Amniotic stem cell (primary cell): ENCODE measurements at regions not wholly inside any gene's neighbourhood (a gene's known extent, or its start where the extent isn't known, plus 50 kb on each side); places are given as distances from the start of the nearest gene placed in this dataset.
"Not testable (repeated sequence)": the region's sequence is repeated elsewhere in the genome, so short reads cannot be mapped to it uniquely, and the experiment has no call there.

Source experiments
- DNase-seq: peaks from one replicate; lab custom pipeline; 2025; lab: John Stamatoyannopoulos, UW

DNA sequence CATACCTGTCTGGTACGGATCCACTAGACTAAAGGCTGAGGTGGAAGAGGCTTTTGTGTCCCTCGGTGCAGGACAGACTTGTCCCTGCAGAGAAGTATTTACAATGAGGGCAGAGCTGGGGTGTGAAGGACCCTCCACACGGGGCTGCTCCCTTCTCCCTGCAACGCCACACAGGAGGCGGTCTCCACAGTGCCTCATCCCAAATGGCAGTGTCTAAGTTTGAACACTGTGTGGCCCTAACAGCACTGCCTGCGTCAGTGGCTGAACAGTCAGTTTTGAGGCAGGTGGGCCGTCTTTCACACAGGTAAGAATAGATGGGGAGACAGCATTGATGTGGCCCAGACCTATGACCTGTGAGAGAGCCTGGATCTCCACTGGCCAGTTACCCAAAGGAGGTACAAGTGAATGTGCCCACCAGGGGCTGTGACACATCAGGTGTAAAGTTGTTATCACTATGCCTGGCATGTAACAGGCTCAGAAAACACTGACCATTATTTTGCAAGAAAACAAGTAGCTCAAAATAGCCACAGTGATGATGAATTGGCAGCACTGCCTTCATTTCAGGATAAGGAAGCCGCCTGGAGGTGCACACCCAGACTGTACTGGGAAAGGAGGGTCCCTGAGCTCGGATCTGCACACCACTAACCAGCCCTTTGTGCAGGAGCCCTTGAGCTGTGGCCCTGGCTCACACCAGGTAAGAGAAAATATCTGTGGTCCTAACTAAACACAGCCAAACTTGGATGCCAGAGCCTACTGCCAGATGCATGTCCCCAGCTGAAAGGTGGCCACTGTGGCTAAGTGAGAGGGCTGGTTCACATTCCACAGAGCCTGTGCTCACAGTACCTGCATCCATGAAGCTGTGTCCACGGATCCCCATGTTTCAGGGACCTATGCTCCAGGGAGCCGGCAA is 246.7 kb downstream of the DLL1 start:
- no peak for DNase-seq

DNA sequence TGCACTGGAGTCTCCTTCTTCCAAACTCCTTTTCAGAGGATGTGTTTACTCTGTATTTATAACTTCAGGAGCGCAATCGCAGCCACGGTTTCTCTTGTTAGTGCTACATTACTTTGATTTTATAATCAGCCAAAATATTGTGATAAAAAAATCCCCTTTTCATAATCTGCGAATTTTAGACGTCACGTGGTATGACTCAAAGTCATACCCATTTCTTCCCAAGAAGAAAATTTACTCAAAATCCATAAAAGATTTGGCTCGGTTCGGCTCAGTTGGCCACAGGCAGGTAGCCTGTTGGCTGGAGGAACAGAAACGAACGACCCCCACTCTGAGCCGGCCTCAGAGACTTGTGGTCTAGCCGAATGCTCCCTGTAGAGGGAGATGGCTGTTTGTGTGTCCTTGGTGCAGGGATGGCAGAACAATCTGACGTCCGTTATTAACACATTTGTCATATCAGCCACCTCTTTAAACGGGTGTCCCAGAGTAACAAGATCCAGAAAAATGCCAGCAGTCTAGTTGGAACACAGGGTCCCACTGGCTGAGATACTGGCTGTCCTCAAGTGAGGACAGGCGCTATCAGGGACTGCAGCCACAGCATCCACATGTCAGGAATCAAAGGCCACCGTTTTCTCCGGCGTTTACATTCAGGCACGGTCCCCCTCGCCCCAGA is 247.6 kb downstream of the DLL1 start:
- DNase-seq: no peak

DNA sequence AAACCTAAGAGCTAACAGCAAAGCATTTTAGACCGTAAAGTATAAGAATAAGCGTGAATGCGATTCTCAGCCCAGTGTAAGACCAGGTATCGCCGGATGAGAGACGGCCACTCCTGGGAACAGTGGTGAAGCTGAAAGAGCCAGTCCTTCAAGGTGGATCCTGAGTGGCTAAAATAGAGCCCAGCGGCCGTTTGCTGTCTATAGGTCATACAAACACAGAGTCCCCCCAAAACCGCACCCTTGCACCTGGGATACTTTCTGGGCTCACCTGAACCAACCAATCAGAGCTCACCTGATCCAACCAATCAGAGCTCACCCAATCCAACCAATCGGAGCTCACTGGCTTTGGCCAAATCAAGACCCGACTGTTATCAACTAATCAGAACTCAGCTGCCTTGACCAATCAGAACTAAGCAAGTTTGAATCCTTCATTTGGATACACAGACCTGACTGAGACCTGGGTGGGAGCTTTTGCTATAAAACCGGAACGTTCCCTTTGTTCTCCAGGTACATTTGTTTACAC is 248.2 kb downstream of the DLL1 start:
- DNase-seq: no peak

DNA sequence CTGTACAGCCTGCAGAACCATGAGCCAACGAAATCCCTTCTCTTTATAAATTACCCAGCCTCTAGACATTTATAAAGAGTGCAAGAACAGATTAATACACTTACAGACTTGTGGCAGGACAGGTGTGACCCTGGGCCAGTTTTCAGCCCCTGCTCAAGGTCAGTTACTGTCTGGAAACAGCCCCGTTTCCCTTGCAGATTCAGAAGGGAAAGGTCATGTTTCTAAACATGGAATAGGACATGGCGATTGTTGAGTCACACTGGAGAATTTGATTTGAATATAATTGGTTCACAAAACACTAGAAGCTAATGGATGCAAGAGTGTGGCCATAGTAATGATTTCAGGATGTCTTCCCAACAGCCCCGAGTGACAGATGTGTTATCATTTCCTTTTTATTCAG is 248.8 kb downstream of the DLL1 start:
- DNase-seq: no peak

DNA sequence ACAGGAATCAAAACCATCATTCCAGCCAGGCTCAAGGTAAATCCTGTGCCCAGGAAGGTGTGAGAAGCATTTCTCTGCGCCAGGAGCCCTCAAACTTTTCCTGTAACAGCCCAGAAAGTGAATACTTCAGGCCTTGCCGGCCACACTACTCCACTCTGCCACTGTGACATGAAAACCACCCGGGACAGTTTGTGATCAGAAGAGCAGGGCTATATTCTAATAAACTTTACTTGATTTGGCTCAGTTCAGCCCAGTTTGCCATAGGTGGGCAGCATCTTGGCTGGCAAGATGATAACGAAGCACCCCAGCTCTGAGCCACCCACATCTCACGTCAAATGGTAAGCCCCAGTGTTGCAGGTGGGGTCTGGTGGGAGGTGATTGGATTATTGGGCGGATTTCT is 249.4 kb downstream of the DLL1 start:
- DNase-seq: no peak

DNA sequence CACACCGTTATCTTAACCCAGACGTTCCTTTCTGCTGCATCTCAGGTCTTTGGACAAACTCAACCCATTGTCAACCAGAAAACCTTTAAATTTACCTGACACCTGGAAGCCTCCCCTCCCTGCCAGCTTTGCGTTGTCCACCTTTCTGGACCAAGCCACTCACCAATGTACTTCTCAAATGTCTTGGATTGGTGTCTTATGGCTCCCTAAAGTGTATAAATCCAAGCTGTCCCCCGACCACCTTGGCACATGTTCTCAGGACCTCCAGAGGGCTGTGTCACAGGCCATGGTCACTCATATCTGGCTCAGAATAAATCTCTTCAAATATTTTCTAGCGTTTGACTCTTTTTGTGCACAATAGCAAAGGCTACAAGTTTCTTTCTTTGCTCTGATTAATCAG is 250.0 kb downstream of the DLL1 start:
- no peak for DNase-seq

DNA sequence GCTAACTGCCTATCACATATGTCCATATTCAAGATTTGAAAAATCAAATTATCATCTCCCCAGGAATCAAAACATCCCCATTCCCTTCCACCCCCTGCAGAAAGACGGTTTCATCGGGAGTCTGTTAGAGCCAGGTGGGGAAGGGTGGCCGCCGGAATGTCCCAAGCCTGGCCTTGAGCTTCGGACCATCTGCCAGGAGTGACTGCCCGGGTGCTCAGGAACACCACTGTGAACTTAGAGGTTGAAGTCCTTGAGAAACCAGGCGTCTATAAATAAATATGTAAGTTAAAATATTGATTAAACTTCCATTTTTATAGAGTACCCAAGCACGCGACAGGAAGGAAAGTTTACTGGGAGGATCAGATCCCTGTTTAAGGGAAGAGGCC is 250.8 kb downstream of the DLL1 start:
- DNase-seq: no peak

DNA sequence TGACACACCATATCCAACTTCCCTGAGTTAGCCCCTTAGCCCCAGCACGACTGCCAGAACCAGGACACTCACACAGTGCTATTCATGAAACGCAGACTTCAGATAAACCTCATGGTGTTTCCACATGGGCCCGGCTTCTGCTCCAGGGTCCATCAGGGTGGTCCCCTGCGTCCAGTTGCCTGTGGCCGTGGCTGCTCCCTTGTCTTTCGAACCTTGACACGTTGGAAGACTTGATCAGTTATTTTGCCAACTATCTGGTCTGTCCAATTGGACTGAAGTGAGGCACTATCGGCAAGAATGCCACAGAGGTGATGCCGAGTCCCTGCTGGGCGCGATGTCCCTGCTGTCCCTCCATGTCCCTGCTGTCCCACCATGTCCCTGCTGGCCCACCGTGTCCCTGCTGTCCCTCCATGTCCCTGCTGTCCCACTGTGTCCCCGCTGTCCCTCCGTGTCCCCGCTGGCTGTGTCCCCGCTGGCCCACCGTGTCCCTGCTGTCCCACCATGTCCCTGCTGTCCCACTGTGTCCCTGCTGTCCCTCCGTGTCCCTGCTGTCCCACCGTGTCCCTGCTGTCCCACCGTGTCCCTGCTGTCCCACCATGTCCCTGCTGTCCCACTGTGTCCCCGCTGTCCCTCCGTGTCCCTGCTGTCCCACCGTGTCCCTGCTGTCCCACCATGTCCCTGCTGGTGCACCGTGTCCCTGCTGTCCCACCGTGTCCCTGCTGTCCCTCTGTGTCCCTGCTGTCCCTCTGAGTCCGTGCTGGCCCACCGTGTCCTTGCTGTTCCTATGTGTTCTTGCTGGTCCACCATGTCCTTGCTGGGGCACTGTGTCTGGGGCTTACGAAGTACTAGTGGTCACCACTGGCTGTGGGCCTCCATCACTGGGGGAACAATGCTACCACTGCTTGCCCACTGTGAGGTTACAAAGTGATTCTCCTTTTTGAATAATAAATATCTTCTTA is 251.4 kb downstream of the DLL1 start:
- DNase-seq: no peak

DNA sequence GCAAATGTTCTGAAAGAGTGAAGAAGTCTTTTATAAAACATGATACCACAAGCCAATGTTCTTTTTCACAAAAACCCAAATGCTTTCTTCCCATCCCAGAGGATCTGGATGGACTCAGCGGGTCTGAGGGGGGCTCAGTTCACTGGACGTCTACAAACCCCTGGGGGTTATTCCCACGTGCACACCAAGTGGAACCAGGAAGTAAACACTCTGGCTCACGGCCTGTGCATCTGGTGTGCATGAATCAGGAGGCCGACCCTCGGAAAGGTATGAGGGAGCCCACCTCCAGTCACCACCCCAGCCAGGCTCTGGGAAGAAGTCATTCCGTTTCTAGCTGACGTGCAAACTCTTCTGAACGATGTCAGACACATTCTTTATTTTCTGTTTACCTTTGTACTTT is 252.2 kb downstream of the DLL1 start:
- DNase-seq: no peak

DNA sequence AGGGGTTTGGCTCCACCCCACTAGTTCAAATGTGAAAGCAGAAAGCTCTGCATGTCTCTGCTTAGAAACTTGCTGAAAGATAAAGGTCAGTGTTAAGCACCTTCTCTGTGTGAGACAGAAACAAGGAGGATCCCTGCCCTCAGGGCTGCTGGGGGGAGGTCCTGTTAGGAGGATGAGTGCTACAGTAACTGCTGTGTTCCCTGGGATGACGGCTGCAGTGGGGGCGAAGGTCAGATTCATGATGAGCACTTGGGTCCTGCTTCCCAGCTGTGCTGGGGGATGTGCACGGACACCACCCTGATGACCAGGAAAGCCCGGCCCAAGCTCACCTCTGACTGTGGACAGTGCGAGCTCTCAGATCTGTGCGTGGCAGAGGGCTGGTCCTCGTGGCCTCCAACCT is 252.6 kb downstream of the DLL1 start:
- no peak for DNase-seq

DNA sequence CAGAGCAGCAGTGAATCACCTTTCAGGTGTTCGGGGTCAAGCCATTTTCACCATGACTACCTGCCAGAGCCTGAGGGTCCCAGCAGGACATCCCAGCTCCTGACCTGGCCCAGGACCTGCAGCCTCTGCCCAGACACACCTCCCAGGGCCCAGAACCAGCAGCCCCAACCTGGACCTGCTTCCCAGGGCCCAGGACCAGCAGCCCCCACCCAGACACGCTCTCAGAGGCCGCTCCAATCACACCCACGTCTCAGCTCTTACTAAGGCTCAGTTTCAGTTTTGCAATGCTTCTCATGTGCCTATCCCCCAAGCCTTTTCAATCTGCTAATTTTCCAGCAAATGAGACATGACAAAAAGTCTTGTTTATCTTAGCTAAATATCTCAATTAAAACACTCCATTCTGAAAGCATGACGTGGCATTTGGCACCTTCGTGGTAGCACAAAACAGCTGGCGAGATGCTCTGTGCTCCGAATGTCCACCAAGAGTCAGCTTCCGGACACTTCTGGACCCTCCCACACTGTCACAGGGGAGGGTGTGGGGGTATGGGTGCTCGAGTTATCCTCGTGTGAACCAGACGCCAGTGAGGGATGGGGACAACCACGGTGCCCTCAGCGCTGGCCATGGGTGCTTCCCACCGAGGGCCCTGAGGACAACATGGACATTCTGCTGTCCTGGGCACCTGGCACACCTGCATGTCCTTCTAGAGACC is 253.2 kb downstream of the DLL1 start:
- no peak for DNase-seq

DNA sequence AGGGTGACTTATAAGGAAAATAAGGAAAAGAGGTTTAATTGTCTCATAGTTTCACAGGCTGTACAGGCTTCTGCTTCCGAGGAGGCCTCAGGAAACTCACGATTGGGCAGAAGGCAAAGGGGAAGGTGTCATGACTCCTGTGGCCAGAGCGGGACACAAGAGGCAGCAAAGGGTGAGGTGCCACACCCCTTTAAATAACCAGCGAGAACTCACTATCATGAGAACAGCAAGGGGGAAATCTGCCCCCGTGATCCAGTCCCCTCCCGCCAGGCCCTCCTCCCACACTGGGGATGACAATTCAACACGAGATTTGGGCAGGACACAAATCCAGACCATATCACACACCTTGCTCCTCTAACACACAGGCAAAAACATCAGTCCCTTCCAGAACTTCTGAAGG is 254.0 kb downstream of the DLL1 start:
- no peak for DNase-seq

DNA sequence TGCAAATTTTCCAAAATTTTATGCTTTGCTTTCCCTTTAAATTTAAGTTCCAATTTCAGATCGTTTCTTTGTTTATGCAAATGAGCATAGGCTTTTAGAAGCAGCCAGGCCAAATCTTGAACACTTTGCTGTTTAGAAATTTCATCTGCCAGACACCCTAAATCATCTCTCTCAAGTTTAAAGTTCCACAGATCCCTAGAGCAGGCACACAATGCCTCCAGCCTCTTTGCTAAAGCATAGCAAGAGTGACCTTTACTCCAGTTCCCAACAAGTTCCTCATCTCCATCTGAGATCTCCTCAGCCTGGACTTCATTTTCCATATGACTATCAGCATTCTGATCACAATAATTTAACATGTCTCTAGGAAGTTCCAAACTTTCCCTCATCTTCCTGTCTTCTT is 254.5 kb downstream of the DLL1 start:
- not testable (repeated sequence) for DNase-seq

DNA sequence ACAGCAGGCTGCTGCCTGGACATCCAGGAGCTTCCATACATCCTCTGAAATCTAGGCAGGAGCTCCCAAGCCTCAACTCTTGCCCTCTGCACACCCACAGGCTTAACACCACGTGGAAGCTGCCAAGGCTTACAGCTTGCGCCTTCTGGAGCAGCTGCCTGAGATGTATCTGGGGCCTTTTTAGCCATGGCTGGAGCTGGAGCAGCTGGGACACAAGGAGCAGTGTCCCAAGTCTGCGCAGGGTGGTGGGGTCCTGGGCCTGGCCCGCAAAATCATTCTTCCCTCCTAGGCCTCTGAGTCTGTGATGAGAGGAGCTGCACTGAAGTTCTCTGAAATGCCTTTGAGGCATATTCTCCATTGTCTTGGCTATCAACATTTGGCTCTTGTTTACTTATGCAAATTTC is 255.0 kb downstream of the DLL1 start:
- no peak for DNase-seq

DNA sequence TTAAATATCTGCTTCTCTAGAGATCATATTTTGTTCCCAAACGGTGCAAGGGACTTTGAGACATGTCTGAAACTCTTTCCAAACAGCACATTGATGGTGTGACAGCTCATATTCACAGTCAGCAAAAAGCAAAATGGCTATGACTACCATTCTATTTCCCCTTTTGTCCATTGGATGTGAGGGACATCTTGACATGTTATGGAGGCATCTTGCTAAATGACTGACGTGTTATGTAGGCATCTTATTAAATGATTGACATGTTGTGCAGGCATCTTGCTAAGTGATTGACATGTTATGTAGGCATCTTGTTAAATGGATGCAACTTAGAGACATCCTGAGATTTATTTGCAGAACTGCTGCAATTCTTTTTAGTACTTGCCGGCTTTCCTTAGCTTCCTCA is 255.8 kb downstream of the DLL1 start:
- no peak for DNase-seq

DNA sequence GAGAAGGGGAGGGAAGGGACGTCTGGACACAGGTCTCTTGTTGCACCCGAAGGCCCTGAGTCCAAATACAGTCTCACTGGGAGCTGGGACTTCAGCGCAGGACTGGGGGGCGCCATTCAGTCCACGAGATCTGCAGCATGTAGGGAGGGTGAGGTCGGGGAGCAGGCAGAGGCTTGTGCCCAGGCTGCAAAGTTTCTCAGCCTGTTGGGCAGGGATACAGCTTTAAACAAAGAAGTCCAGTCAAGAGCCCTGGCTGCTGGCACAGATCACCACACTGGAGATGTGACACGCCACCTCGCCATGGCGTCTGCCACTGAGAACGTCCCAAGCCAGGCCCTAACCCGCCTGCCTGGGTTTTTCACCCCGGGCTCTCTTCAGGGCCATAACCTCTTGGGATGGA is 256.6 kb downstream of the DLL1 start:
- DNase-seq: no peak

DNA sequence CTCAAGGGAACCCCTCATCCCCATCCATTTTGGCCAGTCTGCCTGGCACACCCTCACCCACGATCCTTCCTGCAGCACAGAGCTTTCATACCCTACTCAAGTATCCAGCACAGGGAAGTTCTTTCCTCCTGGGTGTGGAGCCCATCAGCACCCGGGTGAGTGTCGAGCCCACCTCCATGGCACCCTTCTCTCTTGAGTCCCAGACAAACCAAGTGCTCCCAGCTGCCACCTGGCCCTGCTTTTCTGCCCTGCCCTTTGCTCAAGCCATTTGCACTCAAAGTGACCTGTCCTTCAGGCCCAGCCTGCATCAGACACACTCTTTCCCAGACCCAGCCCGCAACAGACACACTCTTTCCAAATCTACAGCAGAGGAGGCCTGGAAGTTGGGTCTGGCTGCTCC is 257.2 kb downstream of the DLL1 start:
- DNase-seq: no peak

DNA sequence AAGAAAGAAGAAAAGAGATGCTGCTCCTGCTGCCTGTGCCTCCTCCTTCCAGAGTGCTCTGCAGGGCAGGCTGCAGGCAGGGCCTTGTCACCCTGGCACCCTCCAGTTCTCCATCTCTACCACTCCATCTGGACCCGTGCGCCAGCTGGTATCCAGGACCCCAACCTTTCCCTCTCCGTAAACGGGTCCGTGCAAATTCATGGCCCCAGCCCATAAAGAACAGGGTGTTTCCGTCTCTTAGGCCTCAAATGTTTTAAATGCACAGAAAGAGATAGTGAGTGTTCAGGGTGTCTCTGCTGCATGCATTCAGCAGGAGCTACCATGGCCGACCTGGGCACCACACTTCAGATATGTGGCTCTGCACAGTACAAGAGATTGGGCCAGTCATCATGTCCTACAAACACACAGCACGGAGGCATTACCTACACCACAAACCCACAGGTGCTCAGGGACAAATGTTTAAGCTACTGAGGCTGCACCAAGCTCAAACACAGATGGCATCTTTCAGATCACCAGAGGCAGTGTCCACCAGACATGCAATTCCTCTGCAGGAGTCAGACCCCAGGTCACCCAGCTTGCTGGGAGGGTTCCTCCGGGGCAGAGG is 258.1 kb downstream of the DLL1 start:
- no peak for DNase-seq

DNA sequence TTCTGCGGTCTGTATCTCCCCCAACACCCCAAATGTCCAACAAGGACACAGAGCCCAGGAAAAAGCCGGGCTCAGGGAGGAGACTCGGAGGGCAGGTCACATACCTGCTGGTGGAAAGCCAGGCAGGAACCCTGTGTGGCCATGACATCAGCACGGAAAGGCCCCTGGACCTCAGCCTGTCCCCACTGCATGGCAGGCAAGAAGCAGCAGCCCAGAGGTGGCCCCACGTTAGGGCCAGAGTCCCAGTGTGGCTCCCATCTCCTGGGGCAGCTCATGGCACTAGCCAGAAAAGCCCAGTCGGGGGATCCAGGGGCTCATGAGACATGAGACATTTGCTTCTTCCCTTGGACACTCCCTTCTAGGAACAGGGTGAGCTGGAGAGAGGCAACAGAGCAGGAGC is 258.7 kb downstream of the DLL1 start:
- no peak for DNase-seq

DNA sequence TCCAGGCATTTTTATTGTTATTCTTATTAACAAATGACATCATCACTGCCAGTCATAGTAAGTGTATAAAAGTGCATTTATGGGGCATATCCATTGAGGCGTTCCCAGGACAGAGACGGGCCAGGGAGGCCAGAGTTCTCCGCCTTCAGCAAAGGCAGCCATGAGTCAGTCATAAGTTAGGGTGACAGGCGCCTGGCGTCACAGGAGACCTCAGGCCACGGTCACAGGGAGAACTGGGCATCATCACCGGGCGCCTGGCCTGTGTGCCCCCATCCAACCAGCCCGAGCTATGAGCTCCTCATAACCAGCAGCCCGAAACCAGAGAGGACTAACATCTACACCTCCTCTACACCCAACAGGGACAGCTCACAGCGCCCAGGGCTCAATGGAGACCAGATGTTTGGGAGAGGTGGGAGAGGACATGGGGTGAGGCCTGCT is 259.2 kb downstream of the DLL1 start:
- DNase-seq: no peak

DNA sequence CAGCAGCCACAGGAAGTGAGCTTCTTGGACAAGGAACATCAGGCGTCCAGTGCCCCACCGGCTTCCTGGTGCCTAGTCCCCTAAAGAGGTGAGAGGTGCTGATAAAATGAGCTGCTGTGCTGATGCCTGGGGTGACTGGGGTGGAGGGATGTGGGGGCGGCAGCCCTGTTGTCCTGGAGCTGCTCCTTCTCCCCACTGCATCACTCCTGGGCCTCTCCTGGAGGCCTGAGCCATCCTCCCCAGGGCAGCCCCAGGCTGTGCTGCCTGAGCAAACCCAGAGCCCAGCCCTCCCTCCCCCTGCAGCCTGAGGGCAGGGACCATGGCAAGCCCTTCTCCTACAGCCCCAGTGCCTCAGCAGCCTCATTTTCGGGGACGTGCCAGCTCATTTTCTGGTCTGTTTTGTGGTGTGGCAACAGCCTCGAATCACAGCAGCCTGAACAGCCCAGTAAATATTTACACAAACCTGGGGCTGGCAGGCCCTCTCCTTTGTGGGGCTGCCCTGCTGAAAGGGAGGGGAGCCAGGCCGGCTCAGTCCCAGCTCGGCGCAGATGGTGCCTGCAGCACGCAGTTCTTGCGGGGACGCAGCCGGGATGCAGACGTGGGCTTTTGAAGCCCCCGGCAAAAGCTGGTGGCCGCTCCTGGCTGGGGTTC is 259.9 kb downstream of the DLL1 start:
- no peak for DNase-seq
